HG03342 (cell line): ENCODE measurements at regions not wholly inside any gene's neighbourhood (a gene's known extent, or its start where the extent isn't known, plus 50 kb on each side); places are given as distances from the start of the nearest gene placed in this dataset.

Experiments
- ATAC-seq: cut with Tn5 transposase; IDR thresholded peaks from one replicate; pipeline ENCODE4 v1.9.1; 2021; ENCODE audit warnings: mild to moderate bottlenecking, moderate library complexity; ENCODE audit not compliant: unreplicated experiment

DNA sequence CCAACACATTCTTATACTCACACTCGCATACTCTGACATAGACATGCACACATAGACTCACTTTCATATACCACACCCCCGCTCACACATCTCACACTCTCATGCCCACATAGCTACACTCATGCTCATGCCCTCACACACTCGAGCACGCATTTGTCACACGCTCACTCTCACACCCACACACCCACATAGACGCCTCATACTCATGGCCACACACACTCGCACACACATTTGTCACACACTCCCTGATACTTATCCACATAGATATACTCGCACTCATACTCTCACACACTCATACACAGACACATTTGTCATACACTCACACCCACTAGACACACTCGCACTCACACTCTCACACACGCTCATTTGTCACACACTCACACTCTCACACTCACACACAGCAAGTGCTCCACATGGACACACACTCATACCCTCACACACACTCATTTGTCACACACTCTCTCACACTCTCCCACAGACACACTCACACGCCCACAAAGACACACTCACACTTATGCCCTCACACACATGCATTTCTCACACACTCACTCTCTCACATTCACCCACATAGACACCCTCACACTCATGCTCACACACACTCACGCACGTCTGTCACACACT lies 50.9 kb downstream of the TNP1 start:
- no peak for ATAC-seq

DNA sequence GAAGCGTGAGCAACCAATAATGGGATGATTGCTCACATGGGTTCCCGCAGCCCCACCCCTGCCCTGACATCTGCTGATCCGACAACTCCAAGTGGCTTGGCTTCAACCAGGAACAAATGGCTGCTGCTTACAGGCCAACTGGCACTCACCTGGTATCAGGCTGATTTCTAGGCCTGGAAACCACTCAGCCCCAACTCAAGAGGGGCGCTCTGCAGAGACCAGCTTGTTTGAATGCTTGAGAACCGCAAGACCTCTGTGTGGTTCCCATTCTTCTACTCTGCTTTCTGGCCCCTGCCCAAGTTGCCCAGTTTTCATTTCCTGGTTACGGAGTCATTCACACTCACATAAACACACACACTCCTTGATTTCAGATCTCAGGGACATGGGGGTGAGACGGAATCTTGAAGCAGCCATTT lies 52.0 kb downstream of the TNP1 start:
- ATAC-seq, result no peak

DNA sequence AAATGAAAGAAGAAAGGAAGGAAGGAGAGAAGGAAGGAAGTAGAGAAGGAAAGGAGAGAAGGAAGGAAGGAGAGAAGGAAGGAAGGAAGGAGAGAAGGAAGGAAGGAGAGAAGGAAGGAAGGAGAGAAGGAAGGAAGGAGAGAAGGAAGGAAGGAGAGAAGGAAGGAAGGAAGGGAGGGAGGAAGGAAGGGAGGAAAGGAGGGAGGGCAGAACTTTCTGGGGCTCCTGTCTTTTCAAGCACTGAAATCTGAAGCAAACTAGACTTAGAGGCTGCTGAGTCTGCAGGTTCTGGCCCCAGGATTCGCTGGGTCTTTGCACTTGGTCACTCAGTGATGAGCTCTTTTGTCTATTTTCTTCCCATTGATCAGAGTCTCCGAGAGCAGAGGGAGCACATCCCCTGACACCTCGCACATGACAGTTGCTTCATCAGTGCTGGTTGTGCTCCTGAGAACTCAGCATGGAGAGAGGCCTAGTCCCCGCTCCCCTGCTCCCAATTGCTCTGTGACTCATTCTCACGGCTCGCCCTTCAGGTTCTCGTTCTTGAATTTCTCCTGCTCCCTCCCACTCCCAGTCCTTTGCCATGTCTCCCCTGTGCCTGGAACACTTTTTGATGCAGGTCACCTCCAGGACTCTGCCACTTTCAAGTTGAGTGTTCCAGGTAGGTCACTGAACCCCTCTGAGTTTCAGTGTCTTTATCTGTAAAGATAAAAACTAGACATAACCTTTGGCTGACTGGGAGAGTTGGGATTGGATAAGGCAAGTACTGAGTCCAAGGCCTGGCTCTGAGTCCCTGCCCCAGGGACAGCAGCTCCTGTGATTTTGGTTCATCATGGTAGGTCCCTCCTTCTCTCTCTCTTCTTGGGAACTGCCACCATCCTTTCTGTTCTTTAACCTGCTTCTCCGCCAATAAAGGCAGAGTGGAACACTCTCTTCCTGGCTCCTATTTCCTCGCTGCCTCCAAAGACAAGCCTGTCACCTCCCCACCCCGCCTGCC lies 55.2 kb downstream of the TNP1 start:
- no peak for ATAC-seq

DNA sequence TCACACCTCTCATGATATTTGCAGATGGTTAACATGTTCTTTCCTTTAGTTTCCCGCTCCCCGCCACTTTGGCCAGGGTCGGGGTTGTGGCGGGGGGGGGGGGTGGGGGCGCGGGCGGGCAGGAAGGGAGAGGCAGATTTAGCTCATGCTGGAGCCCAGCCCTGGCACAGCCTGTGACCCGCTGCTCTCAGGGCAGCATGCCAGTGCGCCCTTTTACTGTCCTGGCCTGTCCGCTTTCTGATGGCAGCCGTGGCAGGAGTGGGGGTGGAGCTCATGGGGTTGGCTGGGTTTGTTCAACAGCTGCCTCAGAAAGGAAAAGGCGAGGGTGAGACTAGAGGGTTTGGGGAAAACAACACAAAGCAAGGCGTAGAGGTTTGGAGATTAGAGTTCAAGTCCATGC lies 56.1 kb downstream of the TNP1 start:
- no peak for ATAC-seq

DNA sequence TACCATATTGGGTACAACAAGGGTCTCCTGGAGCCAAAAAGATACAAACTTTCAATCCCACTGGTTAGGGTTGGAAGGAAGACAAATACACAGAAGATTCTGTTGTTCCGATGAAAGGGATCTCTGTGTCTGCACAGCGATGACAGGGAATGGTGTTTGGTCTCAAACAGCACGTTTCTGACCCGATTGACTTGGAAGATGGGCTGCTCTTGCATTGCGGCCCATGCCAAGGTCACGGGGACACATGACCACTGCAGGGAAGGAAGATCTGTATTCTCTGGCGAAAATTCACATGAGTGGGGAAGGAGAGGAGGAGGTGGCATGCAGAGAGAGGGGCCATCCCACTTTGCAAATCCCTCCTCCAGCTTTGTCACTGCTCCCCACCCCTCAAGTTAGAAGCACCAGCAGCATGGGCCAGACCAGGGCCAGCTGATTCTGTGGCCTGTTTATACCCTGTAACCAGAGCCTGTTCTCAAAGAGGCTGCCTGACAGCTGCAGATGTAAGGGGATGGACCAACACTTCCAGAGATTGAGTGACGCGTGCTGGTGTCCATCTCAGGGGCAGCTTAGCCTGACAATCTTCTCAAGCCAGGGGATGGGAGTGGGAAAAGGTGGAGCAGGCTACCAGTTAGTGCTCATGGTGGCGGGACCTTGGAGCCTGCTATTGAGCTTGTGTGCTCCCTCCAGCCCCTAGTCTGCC lies 57.2 kb downstream of the TNP1 start:
- no peak for ATAC-seq

DNA sequence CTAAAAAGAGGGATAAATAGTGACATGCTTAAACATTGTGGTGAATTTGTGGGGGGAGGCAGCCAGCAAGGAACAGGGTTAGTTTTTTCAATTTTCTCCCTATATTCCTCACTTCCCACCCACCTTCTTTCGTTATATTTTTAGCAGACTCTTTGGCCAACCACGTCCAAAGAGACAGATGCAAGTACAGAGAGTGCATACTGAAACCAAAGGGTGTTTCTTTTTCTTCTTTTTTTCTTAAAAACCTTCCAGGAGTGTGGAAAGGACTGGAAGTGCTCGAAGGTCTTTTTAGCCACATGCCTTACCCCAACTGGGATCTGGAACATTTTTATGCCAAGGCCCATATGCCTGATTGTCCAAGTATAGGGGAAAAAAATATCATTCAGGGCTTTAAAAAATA lies 59.0 kb downstream of the TNP1 start:
- ATAC-seq, result no peak

DNA sequence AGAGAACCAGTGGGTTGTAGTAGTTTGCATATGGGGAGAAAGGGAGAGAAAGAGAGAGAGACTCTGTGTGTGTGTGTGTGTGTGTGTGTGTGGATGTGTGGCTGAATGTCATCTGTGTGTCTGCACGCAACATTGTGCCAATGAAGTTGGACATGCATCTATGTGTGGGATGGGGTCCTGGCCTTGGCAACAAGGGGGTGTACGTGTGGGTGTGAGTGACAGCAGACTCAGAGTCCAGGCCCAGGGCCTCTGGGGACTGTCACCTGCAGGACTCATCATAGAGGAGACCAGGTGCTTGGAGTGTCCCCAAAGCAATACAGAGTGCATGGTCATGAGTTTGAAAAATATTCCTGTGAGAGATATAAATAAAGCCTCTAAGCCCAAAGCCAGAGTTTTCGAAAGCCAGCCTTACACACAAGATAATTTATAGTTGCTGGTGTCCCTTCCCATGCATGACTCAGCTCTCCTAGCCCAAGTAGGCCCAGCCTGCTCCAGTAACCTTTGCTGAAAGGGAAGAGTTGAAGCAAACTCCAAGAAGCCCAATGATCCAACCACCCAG lies 59.9 kb downstream of the TNP1 start:
- no peak for ATAC-seq

DNA sequence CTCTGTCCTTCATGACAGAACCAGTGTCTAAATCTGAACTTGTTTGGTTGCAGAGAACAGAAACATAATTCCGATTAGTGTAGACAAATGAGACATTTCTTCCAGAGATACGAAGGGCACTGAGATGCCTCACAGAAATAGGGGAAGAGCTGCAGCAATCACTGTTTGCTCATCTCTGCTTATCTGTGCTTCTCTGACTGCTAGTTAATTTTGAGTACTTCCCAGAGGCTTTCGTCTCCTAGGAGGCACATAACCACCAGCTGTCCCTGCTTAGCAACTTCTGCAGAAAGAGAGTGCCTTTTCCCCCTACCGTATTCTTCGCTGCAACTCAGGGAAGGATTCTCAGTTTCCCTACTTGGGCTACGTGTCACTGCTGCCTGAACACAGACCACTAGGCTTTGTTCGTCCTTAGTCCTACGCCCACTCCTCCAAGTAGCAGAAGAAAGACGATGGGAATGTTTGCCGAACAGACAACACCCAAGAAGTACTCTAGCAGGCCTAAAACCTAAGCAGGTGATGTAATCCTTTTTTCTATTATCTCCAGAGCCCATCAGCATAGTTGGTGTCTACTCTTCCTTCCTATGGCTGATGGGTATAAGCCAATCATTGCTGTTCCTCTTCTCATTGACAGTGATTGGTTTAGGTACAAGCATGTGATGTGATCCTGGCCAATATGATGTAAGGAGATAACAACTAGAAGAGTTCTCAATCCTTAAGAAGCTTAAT lies 63.6 kb downstream of the TNP1 start:
- ATAC-seq, result no peak

DNA sequence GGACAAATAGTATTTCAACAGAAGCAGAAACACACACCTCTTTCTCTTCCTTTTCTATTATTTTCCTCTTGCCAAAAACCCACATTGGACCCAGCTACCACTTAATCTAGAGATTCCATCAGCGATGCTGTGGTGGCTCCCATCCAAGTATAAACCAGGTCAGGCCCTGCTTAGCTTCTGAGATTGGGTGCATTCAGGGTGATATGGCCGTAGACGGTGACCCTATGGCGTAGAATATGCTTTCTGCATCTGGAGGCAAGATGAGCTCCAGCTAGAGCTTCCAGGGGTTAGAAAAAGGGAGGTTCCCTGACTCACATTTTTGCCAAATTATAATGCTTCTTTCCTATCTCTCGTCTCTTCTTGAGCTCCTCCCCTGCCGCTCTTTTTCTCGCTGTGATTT lies 66.5 kb downstream of the TNP1 start:
- no peak for ATAC-seq

DNA sequence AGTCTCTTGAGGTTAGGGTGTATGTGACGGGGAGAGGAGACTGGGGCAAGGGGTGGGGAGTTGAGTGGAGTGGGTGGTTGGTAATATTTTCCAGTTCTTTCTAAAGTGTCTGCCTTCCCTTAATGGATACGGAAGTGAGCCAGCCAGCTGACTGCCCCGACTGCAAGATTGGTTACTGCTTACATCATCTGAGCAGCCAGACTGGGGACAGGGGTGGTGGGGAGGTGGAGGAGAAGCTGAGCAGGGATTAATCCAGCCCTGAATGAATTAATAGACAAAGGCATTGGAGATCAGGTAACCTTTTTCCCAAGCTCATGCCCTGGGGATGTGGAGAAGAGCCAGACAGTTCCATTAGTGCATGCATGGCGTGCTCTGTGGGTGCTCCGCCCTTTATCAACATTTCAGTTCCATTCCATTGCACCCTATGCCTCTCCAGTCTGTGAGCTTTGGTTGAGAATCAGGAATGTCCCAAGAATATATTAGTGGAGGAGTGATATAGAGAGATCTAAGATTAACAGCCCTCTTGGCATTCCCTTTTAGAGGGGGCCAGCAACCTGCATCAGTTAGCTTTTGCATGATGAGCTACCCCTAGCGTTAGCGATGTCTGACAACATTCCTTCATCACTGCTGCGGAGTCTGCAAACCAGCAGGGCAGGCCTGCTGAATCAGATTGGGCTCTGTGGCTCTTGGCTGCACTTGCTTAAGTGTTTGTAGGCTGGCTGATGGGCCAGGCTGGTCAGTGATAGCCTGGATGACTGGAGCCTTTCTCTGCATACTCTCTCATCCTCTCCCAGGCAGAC lies 67.4 kb downstream of the TNP1 start:
- ATAC-seq, result no peak

DNA sequence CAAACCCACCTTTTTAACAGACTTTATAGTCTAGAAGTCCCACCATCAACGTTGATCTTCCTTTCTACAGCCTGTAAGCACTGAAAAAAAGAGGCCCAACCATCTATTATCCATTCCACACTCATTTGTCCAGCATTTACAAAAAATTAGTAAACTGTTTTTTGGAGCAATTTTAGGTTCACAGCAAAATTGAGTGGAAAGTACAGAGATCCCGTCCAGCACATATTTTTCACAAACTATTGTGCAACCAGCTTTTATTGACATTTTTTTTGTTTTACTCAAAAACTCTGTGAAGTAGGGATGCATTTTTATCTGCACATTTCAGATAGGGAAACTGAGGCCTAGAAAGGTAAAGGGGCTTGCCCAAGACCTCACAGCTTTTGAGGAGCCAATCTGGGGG lies 68.6 kb downstream of the TNP1 start:
- ATAC-seq, result no peak

DNA sequence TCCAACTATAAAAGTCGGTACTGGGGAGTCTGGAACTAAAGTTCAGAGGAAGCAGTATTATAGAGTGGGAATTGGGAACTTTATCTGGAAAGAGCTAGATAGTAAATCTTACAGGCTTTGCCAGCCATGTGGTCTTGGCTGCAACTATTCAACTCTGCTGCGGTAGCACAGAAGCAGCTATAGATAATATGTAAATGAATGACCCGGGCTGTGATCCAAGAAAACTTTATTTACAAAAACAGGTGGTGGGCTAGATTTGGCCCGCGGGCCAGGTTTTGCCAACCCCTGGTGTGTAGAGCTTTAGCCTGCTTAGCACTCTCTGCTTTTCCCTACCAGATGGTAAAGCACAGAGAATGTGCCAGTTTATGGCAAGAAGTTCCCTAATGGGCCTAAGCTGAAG lies 70.8 kb downstream of the TNP1 start:
- ATAC-seq, result no peak

DNA sequence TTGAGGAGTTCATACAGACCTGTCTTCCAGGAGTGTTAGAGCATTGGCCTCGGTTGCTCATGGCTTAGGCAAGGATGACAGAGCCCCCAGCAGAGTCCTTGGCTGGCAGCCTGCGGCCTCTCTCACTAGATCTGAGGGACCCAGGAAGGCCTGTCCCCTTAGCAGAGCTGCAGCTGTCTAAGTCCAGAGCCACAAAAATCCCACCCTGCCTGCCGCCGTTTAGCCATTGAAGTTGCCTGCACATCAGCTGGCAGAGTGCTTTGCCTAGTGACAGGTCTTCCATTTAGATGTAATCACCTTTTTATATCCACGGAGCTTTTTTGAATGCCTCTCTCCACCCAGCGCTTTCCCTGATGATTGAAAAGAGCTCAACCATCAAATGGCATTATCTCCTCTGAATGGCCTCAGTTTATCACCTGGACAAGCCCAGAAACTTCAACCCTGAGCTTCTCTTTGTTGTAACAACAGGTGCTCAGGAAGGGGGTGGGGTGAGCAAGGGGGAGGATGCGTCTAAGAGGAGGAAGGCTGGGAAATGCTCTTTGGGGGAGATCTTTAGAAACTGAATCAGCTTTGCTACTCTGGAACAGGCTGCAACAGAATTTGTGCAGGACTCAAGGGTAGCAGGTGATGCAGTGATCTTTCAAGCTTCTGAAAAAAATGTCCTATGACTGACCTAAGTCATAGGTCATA lies 71.9 kb downstream of the TNP1 start:
- no peak for ATAC-seq

DNA sequence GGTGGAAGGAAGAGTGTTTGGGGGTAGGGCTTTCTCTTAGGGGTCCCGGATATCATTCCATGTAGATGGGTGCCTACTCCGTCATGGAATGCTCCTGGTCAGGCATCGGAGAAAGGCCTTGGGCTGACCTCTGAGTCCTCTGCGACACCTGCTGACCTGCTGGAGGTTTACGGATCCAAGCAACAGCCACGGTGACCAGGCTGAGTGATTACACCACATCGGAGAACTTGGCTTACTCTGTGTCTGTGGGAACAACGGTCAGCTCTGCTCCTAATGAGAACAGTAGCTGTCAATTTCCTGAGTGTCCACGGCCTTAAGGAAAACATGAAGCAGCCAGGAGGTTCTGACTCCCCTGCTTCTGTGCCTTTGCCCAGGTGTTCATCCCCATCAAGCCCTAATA lies 73.2 kb downstream of the TNP1 start:
- ATAC-seq, result no peak

DNA sequence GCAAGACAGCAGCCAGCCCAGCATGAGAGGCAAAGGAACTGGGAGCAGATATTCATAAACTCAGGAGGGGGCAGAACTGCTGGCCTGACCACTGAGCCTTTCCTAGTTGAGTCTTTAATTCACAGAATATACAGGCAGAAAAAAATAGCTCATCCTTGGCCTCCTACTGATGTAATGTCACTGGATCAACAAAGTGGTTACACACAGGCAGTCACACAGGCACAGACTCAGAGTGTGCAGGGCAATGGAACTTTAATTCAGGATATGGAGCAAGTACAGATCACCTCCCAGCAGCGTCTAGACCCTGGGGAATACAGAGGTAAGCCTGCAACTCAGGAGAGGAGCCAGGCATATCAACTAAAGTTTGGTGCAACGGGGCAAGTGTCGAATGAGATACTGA lies 75.4 kb downstream of the TNP1 start:
- no peak for ATAC-seq

DNA sequence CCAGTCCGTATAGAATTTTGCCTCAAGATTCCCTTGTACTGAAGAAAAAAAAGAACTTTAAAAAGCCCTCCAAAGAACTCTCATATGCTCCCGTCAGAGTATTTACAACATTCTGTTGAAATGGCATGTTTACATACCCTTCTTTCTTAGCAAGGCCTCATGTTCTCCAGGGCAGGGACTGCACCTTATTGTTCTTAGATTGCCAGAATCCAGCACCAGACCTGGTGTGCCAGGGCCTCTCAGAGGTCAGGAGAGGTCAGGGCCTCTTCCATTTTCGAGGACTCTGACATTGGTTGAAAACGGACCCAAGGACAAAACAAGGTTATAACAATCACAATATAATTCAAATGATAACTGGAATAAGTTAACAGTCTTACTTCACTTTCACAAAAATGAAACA lies 78.2 kb downstream of the TNP1 start:
- no peak for ATAC-seq

DNA sequence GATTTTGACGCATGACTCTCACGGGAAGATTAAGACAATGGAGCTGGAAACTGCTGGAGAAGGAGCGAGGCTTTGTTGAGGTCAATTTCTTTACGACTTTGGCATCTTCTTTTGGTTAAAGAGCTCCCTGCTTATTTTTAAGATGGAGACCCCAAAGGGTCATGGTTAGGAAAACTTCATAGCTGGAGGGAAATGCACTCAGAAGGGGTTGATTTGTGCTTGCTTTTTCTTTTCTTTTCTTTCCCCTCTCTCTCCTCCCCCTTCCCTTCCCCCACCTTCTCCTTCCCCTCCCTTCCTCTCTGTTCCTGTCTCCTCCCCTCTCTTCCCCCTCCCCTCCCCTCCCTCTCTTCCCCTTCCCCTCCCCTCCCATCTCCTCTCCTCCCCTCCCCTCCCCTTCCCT lies 79.0 kb downstream of the TNP1 start:
- ATAC-seq, result no peak

DNA sequence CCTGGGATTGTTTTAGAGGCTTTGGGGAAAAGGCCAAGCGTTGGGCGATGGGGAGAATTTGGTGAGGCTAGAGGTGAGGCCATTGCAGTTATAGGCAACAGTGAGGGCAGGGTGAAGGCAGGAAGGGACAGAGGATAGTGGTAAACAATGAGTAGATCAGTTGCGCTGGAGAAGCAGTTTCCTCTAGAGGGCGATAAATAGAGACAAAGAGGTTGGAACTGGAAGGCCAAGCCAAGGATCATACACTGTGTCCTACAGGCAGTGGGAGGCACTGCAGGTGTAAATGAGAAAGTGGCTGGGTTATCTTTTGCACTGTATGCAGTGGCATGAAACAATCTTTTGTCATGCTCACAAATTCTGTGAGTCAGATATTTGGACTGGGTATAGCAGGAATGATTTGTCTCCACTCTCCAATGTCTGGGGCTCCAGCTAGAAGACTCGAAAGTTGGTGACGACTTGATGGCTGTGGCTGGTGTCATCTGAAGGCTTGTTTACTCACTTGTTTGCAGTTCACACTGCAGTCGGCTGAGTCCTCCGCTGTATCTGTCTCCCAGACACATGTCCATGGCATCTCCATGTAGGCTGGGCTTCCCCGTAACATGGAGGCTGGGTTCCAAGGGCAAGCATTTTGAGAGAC lies 82.1 kb downstream of the TNP1 start:
- ATAC-seq, result peak; percentile 99
